Activated T-cell treated with anti-CD3 and anti-CD28 coated beads, Interleukin-2, amount 50 U/mL, for 72 hours (primary cell): ENCODE measurements at regions not wholly inside any gene's neighbourhood (a gene's known extent, or its start where the extent isn't known, plus 50 kb on each side); places are given as distances from the start of the nearest gene placed in this dataset.
"Not testable (repeated sequence)": the region's sequence is repeated elsewhere in the genome, so short reads cannot be mapped to it uniquely, and the experiment has no call there.

Experiments used
- ATAC-seq, 2 donors: fragments of 150-1000 bp; cut with Tn5 transposase; replicated peaks in 1 of 2; 2 replicates each; pipeline ENCODE4 v1.10.0; 2021; ENCODE audit warnings: moderate library complexity in 2 of 2, mild to moderate bottlenecking in 1 of 2
- DNase-seq, 2 donors: peaks; one replicate each; pipeline ENCODE4 v3.0.0; 2021 to 2022; ENCODE audit warnings: mixed read lengths in 1 of 2
- H3K27ac Mint-ChIP-seq: one replicate; pipeline ENCODE4 v1.8.0; 2022; ENCODE audit warnings: mild to moderate bottlenecking, moderate library complexity, mixed read lengths
- H3K27me3 Mint-ChIP-seq: one replicate; pipeline ENCODE4 v1.8.0; 2022; ENCODE audit warnings: low read depth, mixed read lengths
- H3K36me3 Mint-ChIP-seq, 2 donors: one replicate each; pipeline ENCODE4 v1.8.0; 2022; ENCODE audit warnings: mixed read lengths in 2 of 2, mild to moderate bottlenecking in 1 of 2; ENCODE audit not compliant: insufficient read depth in 2 of 2
- H3K4me1 Mint-ChIP-seq: one replicate; pipeline ENCODE4 v1.8.0; 2022; ENCODE audit warnings: low read depth, mixed read lengths
- H3K4me3 Mint-ChIP-seq, 2 donors: one replicate each; pipeline ENCODE4 v1.8.0; 2022; ENCODE audit warnings: mild to moderate bottlenecking in 2 of 2, mixed read lengths in 2 of 2, moderate library complexity in 2 of 2
- H3K9me3 Mint-ChIP-seq, 2 donors: one replicate each; pipeline ENCODE4 v1.8.0; 2022; ENCODE audit warnings: mixed read lengths in 2 of 2

DNA sequence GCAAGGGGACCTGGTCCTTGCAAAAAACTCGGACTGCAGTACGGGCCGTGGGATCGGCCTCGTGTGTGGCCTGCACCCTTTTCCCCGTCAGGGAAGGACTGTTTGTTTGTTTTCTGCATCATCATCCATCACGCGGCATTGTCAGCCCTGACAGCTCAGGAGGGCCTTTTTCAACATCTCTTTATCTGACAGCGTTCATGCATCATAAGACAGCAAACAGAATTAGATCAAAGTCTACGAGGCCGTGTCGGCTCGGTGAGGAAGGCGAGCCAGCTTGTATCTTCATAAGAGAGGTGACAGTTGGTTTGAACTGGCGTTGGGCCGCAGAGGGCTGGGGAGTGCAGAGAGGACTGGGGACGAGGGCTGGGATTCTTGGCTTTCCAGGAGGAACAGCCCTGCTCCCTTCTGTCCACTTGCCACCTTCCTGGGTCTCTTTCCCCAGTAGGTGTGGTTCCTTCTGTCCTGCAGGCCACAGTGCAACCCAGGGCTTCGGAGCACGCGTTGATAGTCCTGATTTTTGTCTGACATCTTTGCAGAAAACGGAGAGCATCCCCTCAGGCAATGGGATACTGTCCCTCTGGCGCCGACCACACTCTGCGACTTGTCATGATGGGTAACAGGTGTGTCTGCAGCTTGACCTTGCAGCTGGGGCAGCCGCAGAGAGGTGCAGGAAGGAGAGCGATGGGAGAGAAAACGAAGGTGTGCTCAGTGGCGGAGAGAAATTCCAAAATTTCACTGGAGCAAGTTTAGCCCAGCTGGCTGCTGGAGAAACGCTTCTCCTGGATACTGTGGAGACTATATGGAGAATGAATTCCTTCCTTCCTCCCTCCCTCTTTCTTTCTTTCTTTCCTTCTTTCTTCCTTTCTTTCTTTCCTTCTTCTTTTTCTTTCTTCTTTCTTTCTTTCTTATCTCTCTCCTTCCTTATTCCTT, 104.0 kb upstream of the SHOX start:
- peaks cover 8 to 22% of the 10 kb centered on the region in 2 donors for H3K9me3 Mint-ChIP-seq
- H3K27ac Mint-ChIP-seq: no peak overlapping the region
- no peaks in the 10 kb centered on the region for H3K4me1 Mint-ChIP-seq
- no peak for ATAC-seq
- no peak overlapping the region for H3K4me3 Mint-ChIP-seq
- no peak for DNase-seq
- H3K36me3 Mint-ChIP-seq: peaks cover 0 to 5% of the 10 kb centered on the region in 2 donors
- H3K27me3 Mint-ChIP-seq: no peaks in the 10 kb centered on the region

DNA sequence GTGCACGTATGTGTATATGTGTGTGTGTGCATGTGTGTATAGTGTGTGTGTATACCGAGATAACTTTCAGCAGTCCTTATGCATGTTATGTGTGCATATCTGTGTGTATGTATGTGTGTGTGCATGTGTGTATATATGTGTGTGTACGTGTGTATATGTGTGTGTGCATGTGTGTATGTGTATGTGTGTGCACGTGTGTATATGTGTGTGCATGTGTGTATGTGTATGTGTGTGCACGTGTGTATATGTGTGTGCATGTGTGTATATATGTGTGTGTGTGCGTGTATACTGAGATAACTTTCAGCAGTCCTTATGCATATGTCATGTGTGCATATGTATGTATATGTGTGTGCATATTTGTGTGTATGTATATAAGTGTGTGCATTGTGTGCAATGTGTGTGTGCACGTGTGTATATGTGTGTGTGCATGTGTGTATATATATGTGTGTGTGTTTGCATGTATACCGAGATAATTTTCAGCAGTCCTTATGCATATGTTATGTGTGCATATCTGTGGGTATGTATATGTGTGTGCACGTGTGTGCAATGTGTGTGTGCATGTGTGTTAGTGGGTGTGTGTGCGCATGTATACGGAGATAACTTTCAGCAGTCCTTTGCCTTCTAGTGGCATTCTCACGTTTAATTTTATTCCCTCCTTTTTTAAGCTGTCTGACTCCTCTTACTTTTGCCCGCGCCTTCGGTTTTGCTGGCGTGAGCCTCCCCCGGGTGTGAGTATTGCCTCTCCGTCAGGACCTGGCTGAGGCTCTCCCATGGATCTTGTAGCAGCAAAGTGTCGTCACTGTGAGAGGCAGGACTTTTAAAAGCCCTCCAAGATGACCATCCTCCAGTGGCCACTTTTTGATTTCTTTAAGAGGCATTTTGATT, 99.6 kb upstream of the SHOX start:
- Mint-ChIP-seq H3K4me1 (no peaks in the 10 kb centered on the region), H3K27me3 (no peaks in the 10 kb centered on the region), H3K4me3 (no peak overlapping the region), H3K36me3 (peaks cover 0 to 3% of the 10 kb centered on the region in 2 donors), H3K27ac (no peak overlapping the region), H3K9me3 (peaks cover 7 to 16% of the 10 kb centered on the region in 2 donors)
- ATAC-seq (no peak), DNase-seq (no peak)

- no peak for DNase-seq
- H3K4me3 Mint-ChIP-seq: no peak overlapping the region
- H3K36me3 Mint-ChIP-seq: peaks cover 0 to 3% of the 10 kb centered on the region in 2 donors
- ATAC-seq: no peak
- no peak overlapping the region for H3K27ac Mint-ChIP-seq
- no peaks in the 10 kb centered on the region for H3K4me1 Mint-ChIP-seq
- H3K9me3 Mint-ChIP-seq: peaks cover 7 to 17% of the 10 kb centered on the region in 2 donors
- H3K27me3 Mint-ChIP-seq: no peaks in the 10 kb centered on the region
Measured at GRCh38 chrX:531611-531936, 99.0 kb upstream of the SHOX start.

GRCh38 chrX:534804-535203, 95.8 kb upstream of the SHOX start:
- no peak for ATAC-seq
- Mint-ChIP-seq H3K36me3 (peaks cover 0 to 3% of the 10 kb centered on the region in 2 donors), H3K4me3 (no peak overlapping the region), H3K27me3 (no peaks in the 10 kb centered on the region), H3K4me1 (no peaks in the 10 kb centered on the region), H3K9me3 (peaks cover 8 to 16% of the 10 kb centered on the region in 2 donors), H3K27ac (peak overlapping the region; percentile 41)
- DNase-seq: no peak

DNA sequence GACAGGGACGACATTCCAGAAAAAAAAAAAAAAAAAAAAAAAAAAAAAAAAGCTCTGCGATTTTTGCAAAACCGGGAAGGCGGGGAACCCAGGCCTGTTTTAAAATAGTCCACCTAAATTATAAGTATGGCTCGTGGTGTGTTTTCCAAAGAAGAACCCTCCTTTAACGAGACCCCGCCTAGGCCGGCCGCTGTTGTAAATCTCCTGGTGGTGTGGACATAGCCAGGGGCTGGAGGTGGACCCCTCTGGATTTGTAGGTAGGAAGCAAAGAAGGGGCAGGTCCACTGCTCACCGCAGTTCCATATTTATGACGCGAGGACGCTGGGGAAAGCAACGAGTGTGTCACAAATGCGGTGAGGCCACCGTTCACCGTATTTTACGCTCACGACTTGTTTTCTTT, 94.0 kb upstream of the SHOX start:
- no peak for DNase-seq
- no peak overlapping the region for H3K27ac Mint-ChIP-seq

DNA sequence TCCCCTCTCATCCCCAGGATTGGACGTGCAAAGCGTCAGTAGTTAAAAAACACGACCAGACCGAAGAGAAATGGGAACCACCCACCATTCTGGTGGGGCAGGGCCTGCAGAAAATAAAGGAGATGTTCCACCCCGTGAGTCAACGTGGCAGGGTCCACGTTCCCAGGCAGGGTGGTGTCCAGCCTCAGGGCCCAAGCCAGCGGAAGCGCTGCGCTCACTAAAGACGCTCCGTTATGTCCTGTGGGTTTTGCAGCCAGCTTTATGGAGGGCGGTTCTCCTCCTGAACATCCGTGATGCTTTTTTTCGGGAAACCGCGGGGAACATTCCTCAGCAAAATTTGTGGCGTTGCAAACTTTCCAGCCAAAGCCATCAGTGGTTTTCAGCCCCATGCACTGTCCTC, 93.4 kb upstream of the SHOX start:
- H3K36me3 Mint-ChIP-seq: no peaks in the 10 kb centered on the region
- H3K27me3 Mint-ChIP-seq: no peaks in the 10 kb centered on the region
- H3K4me1 Mint-ChIP-seq: no peaks in the 10 kb centered on the region
- H3K4me3 Mint-ChIP-seq: no peak overlapping the region
- no peak overlapping the region for H3K27ac Mint-ChIP-seq
- DNase-seq (no peak), ATAC-seq (no peak)
- H3K9me3 Mint-ChIP-seq: peaks cover 3% of the 10 kb centered on the region in 2 donors

More for the DNA sequence above, 94.0 kb upstream of the SHOX start:
- no peaks in the 10 kb centered on the region for H3K27me3 Mint-ChIP-seq
- no peaks in the 10 kb centered on the region for H3K36me3 Mint-ChIP-seq
- no peak for ATAC-seq
- H3K4me3 Mint-ChIP-seq: no peak overlapping the region
- H3K4me1 Mint-ChIP-seq: no peaks in the 10 kb centered on the region
- peaks cover 3% of the 10 kb centered on the region in 2 donors for H3K9me3 Mint-ChIP-seq

- no peak overlapping the region for H3K4me3 Mint-ChIP-seq
- H3K27me3 Mint-ChIP-seq: no peaks in the 10 kb centered on the region
- ATAC-seq (no peak), DNase-seq (no peak)
- H3K9me3 Mint-ChIP-seq: peaks cover 3% of the 10 kb centered on the region in 2 donors
- H3K27ac Mint-ChIP-seq: no peak overlapping the region
- H3K36me3 Mint-ChIP-seq: no peaks in the 10 kb centered on the region
- H3K4me1 Mint-ChIP-seq: no peaks in the 10 kb centered on the region
Measured at GRCh38 chrX:538311-538710, 92.3 kb upstream of the SHOX start.

- not testable (repeated sequence) for DNase-seq, H3K4me3 Mint-ChIP-seq, H3K4me1 Mint-ChIP-seq, H3K27me3 Mint-ChIP-seq, ATAC-seq, H3K9me3 Mint-ChIP-seq, H3K36me3 Mint-ChIP-seq, H3K27ac Mint-ChIP-seq
Measured at GRCh38 chrX:541006-541405, 89.6 kb upstream of the SHOX start.

DNA sequence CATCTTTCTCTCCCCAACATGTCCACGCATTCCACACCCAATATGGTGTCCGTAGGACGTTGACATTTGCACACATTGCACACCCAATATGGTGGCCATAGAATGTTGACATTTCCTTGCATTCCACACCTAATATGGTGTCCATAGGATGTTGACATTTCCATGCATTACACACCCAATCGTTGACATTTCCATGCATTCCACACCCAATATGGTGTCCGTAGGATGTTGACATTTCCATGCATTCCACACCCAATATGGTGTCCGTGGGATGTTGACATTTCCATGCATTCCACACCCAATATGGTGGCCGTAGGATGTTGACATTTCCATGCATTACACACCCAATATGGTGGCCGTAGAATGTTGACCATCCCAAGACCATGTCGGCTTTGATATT, 88.4 kb upstream of the SHOX start:
- no peak for DNase-seq
- H3K4me1 Mint-ChIP-seq: no peaks in the 10 kb centered on the region
- no peak overlapping the region for H3K4me3 Mint-ChIP-seq
- ATAC-seq: no peak
- H3K27me3 Mint-ChIP-seq: no peaks in the 10 kb centered on the region
- H3K9me3 Mint-ChIP-seq: peaks cover 2 to 3% of the 10 kb centered on the region in 2 donors
- no peak overlapping the region for H3K27ac Mint-ChIP-seq
- no peaks in the 10 kb centered on the region for H3K36me3 Mint-ChIP-seq

DNA sequence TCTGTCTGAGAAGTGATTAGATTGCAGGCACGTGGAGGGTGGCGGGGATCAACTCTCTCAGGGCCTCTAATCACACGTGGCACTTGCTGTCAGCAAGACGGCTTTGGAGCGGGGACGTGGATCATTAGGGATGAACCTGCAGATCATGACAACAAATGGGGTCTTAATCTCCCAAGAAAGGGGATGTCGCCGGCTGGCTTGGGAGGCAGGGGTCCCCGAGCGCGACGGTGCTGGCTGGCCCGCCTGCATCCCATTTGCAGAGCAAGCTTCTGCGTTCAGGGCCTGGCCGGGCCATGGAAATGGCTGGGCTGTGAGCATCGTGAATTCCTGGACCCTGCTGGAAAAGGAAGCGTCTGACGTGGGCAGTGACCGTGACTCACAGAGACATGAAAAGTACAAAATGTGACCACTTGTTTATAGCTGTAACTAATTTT, 85.1 kb upstream of the SHOX start:
- Mint-ChIP-seq H3K9me3 (peaks cover 12 to 15% of the 10 kb centered on the region in 2 donors), H3K27ac (no peak overlapping the region)

GRCh38 chrX:550514-550913, 80.1 kb upstream of the SHOX start:
- H3K27ac Mint-ChIP-seq: no peak overlapping the region
- DNase-seq: no peak
- H3K36me3 Mint-ChIP-seq: peaks cover 2 to 8% of the 10 kb centered on the region in 2 donors
- ATAC-seq: no peak
- H3K9me3 Mint-ChIP-seq: peaks cover 24 to 25% of the 10 kb centered on the region in 2 donors
- no peak overlapping the region for H3K4me3 Mint-ChIP-seq
- H3K4me1 Mint-ChIP-seq: no peaks in the 10 kb centered on the region
- H3K27me3 Mint-ChIP-seq: no peaks in the 10 kb centered on the region

More for the DNA sequence above, 85.1 kb upstream of the SHOX start:
- ATAC-seq (no peak), DNase-seq (no peak)
- Mint-ChIP-seq H3K4me1 (no peaks in the 10 kb centered on the region), H3K36me3 (peaks cover 0 to under 1% of the 10 kb centered on the region in 2 donors), H3K27me3 (no peaks in the 10 kb centered on the region), H3K4me3 (no peak overlapping the region)

DNA sequence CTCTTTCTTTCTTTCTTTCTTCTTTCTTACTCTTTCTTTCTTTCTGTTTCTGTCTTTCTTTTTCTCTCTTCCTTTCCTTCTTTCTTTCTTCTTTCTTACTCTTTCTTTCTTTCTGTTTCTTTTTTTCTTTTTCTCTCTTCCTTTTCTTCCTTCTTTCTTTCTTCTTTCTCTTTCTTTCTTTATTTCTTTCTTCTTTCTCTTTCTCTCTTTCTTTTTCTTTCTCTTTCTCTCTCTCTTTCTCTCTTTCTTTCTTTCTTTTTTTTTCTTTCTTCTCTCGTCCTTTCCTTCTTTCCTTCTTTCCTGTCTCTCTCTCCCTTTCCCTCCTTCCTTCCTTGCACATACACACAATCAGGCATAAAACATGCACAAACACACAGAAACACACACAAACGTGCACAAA, 79.3 kb upstream of the SHOX start:
- DNase-seq (no peak), ATAC-seq (no peak)
- Mint-ChIP-seq H3K36me3 (peaks cover 2 to 8% of the 10 kb centered on the region in 2 donors), H3K9me3 (peaks cover 24 to 25% of the 10 kb centered on the region in 2 donors), H3K4me3 (no peak overlapping the region), H3K4me1 (no peaks in the 10 kb centered on the region), H3K27me3 (no peaks in the 10 kb centered on the region), H3K27ac (no peak overlapping the region)

DNA sequence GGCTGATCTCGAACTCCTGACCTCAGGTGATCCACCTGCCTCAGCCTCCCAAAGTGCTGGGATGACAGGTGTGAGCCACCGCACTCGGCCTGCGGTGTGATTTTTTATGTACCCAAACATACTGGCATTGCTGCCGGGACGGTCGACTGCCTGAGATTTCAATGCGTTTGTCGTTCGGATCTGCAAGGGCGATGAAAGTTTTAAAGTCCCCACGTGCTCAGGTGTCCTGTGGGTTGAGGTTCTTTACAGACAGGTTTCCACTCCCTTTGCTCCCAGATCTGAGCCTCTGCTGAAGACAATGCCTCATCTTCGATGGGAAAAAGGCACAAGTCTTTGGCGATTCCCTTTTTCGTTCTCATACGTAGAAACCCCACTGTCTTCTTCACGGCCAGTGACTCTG, 78.1 kb upstream of the SHOX start:
- Mint-ChIP-seq H3K27ac (no peak overlapping the region), H3K4me3 (no peak overlapping the region), H3K4me1 (no peaks in the 10 kb centered on the region), H3K9me3 (peaks cover 23 to 24% of the 10 kb centered on the region in 2 donors), H3K36me3 (peaks cover 2 to 8% of the 10 kb centered on the region in 2 donors), H3K27me3 (no peaks in the 10 kb centered on the region)
- ATAC-seq (no peak), DNase-seq (no peak)
